ENCODE measurements at regions not wholly inside any gene's neighbourhood (a gene's known extent, or its start where the extent isn't known, plus 50 kb on each side); places are given as distances from the start of the nearest gene placed in this dataset.

DNA sequence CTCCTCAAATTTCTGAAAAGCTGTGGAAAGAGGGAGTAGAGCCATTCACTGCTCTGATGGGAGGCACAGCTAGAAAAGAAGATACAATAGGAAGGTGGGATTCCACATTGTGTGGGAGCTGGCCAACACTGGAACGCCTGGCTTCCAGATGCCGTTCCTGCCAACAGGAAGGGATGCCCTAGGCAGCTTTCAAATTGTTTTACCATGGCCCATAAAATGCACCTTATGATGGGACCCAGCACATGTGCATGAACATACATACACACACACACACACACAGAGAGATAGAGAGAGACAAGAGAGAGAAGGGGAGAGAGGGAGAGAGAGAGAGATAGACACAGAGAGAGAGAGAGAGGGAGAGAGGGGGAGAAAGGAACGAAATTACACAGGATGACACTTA is 86.1 kb upstream of the BZW1 start:
- DNase-seq (ENCODE audit: low spot score in 2 of 2): no peak
- Histone ChIP-seq H3K9me3 (no peaks in the 10 kb centered on the region), H3K36me3 (no peaks in the 10 kb centered on the region), H3K4me1 (peaks cover 0 to 8% (median 0%) of the 10 kb centered on the region in 4 donors), H3K27me3 (peaks cover 0 to 5% of the 10 kb centered on the region in 2 donors), H3K4me3 (no peak overlapping the region), H3K27ac (no peak overlapping the region)
- TF ChIP-seq POLR2A (IDR thresholded peaks at IDR 0.05) (no peak), EP300 (IDR thresholded peaks at IDR 0.05) (no peak)
- TF ChIP-seq, protein P1, sequence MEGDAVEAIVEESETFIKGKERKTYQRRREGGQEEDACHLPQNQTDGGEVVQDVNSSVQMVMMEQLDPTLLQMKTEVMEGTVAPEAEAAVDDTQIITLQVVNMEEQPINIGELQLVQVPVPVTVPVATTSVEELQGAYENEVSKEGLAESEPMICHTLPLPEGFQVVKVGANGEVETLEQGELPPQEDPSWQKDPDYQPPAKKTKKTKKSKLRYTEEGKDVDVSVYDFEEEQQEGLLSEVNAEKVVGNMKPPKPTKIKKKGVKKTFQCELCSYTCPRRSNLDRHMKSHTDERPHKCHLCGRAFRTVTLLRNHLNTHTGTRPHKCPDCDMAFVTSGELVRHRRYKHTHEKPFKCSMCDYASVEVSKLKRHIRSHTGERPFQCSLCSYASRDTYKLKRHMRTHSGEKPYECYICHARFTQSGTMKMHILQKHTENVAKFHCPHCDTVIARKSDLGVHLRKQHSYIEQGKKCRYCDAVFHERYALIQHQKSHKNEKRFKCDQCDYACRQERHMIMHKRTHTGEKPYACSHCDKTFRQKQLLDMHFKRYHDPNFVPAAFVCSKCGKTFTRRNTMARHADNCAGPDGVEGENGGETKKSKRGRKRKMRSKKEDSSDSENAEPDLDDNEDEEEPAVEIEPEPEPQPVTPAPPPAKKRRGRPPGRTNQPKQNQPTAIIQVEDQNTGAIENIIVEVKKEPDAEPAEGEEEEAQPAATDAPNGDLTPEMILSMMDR (IDR thresholded peaks at IDR 0.05): no peak
- 50 to 66% methylated on average over 3 of the region's 3 CpGs for WGBS, 2 donors

DNA sequence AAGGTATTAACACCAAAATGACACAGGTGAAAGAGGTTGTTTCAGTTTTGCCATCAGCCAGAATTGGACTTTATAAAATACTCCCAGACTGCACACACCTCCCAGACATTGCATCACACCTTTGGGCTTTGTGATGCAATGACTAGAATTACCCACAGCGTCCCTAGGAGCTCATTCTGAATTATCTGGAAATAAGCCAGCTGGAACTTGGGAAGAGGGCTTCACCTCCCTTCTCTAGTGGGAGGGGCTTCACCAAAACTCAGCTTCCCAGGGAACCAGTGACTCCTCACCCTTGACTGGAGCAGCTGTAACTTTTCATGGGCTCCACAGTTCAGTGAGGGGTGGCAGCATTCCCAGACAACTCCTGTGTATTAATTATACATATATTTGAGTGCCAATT is 83.1 kb upstream of the BZW1 start:
- peaks cover 0 to 5% of the 10 kb centered on the region in 2 donors for H3K27me3 ChIP-seq
- H3K4me3 ChIP-seq: no peak overlapping the region
- no peak overlapping the region for H3K27ac ChIP-seq
- H3K4me1 ChIP-seq: peaks cover 0 to 8% (median 0%) of the 10 kb centered on the region in 4 donors
- TF ChIP-seq POLR2A (IDR thresholded peaks at IDR 0.05): no peak
- peak in 1 of 2 donors; percentile 64 for TF ChIP-seq EP300 (IDR thresholded peaks at IDR 0.05)
- H3K36me3 ChIP-seq: no peaks in the 10 kb centered on the region
- peak in 1 of 2 donors; percentile 36 for DNase-seq (ENCODE audit: low spot score in 2 of 2)
- no peaks in the 10 kb centered on the region for H3K9me3 ChIP-seq
- 20 to 33% methylated on average over 1 of the region's 1 CpG for WGBS, 2 donors

GRCh38 chr2:200730302-200730701 is 81.4 kb upstream of the BZW1 start:
- Histone ChIP-seq H3K4me3 (no peak overlapping the region), H3K27ac (no peak overlapping the region), H3K36me3 (no peaks in the 10 kb centered on the region), H3K4me1 (peaks cover 0 to 9% (median 0%) of the 10 kb centered on the region in 4 donors), H3K27me3 (peaks cover 0 to 2% of the 10 kb centered on the region in 2 donors), H3K9me3 (no peaks in the 10 kb centered on the region)
- no peak for DNase-seq (ENCODE audit: low spot score in 2 of 2)
- TF ChIP-seq EP300 (IDR thresholded peaks at IDR 0.05) (no peak), POLR2A (IDR thresholded peaks at IDR 0.05) (no peak)
- TF ChIP-seq, protein P1 (IDR thresholded peaks at IDR 0.05): no peak
- WGBS, 2 donors: 78 to 80% methylated on average over 2 of the region's 2 CpGs

- H3K27ac ChIP-seq: no peak overlapping the region
- no peaks in the 10 kb centered on the region for H3K9me3 ChIP-seq
- DNase-seq (ENCODE audit: low spot score in 2 of 2): no peak
- H3K4me1 ChIP-seq: peaks cover 0 to 16% (median 0%) of the 10 kb centered on the region in 4 donors
- no peaks in the 10 kb centered on the region for H3K27me3 ChIP-seq
- H3K36me3 ChIP-seq: no peaks in the 10 kb centered on the region
- WGBS, 2 donors: 91 to 92% methylated on average over 3 of the region's 3 CpGs
- TF ChIP-seq EP300 (IDR thresholded peaks at IDR 0.05) (no peak), POLR2A (IDR thresholded peaks at IDR 0.05) (no peak)
- TF ChIP-seq, protein P1 (IDR thresholded peaks at IDR 0.05): no peak
- no peak overlapping the region for H3K4me3 ChIP-seq
These were observed 80.8 kb upstream of the BZW1 start for GRCh38 chr2:200730960-200731359.

GRCh38 chr2:200732866-200733265 is 78.8 kb upstream of the BZW1 start:
- no peaks in the 10 kb centered on the region for H3K36me3 ChIP-seq
- no peak for DNase-seq (ENCODE audit: low spot score in 2 of 2)
- peaks cover 0 to 20% (median 0%) of the 10 kb centered on the region in 4 donors for H3K4me1 ChIP-seq
- WGBS, 2 donors: 96% methylated on average over 2 of the region's 2 CpGs
- TF ChIP-seq EP300 (IDR thresholded peaks at IDR 0.05): no peak
- TF ChIP-seq POLR2A (IDR thresholded peaks at IDR 0.05): no peak
- TF ChIP-seq, protein P1 (IDR thresholded peaks at IDR 0.05): no peak
- no peaks in the 10 kb centered on the region for H3K9me3 ChIP-seq
- H3K27me3 ChIP-seq: no peaks in the 10 kb centered on the region
- H3K27ac ChIP-seq: no peak overlapping the region
- no peak overlapping the region for H3K4me3 ChIP-seq

DNA sequence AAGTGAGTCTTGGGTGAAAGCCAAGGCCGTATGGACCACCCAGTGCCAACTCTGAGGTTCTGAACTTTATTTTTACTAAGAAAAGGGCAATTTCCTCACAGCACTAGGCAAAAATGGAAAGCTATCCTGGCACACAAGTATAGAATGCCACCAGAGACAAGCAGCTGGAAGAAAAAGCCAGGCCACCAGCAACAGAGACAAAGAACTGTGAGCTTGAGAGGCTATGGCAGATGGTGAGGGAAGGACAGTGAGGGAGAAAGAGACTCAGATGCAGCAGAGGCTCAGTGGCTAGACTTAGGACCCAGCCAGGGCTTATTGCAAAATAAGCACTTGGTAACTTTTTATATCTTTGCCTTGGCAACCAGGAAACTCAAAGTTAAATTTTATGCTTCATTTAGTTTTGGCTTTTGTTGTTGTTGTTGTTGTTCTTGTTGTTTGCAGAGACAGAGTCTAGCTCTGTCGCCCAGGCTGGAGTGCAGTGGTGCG is 78.0 kb upstream of the BZW1 start:
- no peaks in the 10 kb centered on the region for H3K9me3 ChIP-seq
- no peak for DNase-seq (ENCODE audit: low spot score in 2 of 2)
- no peak overlapping the region for H3K4me3 ChIP-seq
- 67 to 69% methylated on average over 3 of the region's 3 CpGs for WGBS, 2 donors
- H3K4me1 ChIP-seq: peaks cover 0 to 15% (median 0%) of the 10 kb centered on the region in 4 donors
- H3K36me3 ChIP-seq: no peaks in the 10 kb centered on the region
- H3K27ac ChIP-seq: no peak overlapping the region
- TF ChIP-seq, protein P1 (IDR thresholded peaks at IDR 0.05): no peak
- TF ChIP-seq POLR2A (IDR thresholded peaks at IDR 0.05) (no peak), EP300 (IDR thresholded peaks at IDR 0.05) (no peak)
- H3K27me3 ChIP-seq: no peaks in the 10 kb centered on the region
